Ascending aorta (tissue), 2 donors: ENCODE measurements at regions not wholly inside any gene's neighbourhood (a gene's known extent, or its start where the extent isn't known, plus 50 kb on each side); places are given as distances from the start of the nearest gene placed in this dataset.

Experiments
- DNase-seq, 2 donors: peaks; one replicate each; pipeline ENCODE4 v3.0.0-alpha.2; 2019; ENCODE audit warnings: low spot score in 2 of 2
- H3K27ac ChIP-seq, 2 donors: fragments of 200-600 bp; sonication (generic); one replicate each; pipeline ENCODE4 v1.5.1; 2016 to 2017; ENCODE audit warnings: mild to moderate bottlenecking in 1 of 2
- H3K27me3 ChIP-seq: fragments of 200-600 bp; sonication (generic); one replicate; pipeline ENCODE4 v1.5.1; 2017
- H3K36me3 ChIP-seq, 2 donors: fragments of 200-600 bp; sonication (generic); one replicate each; pipeline ENCODE4 v1.5.1; 2016
- H3K4me1 ChIP-seq, 2 donors: fragments of 200-600 bp; sonication (generic); one replicate each; pipeline ENCODE4 v1.5.1; 2016 to 2017; ENCODE audit warnings: mild to moderate bottlenecking in 1 of 2
- H3K4me3 ChIP-seq, 2 donors: fragments of 200-600 bp; sonication (generic); one replicate each; pipeline ENCODE4 v1.5.1; 2016 to 2017; ENCODE audit warnings: mild to moderate bottlenecking in 1 of 2
- H3K9me3 ChIP-seq, 2 donors: fragments of 200-600 bp; sonication (generic); one replicate each; pipeline ENCODE4 v1.5.1; 2016
- CTCF ChIP-seq, 3 experiments: fragments of 200-600 bp in 2 of 3; fragments of 450-650 bp in 1 of 3; sonication (generic) in 2 of 3; IDR thresholded peaks; one replicate each; pipeline ENCODE4 v1.5.1; 2016 to 2019; ENCODE audit warnings: antibody characterized with exemption in 3 of 3, mild to moderate bottlenecking in 1 of 3, moderate library complexity in 1 of 3
- intact Hi-C: fragments of 100-400 bp; cut with DNase I; formaldehyde crosslinking; loops from one replicate; pipeline ENCODE4 v1.15.1; 2023

- Histone ChIP-seq H3K9me3 (no peaks in the 10 kb centered on the region), H3K36me3 (no peaks in the 10 kb centered on the region), H3K27me3 (no peaks in the 10 kb centered on the region), H3K4me1 (no peaks in the 10 kb centered on the region), H3K27ac (no peak overlapping the region), H3K4me3 (no peak overlapping the region)
- intact Hi-C loops, result no loop called here
- TF ChIP-seq CTCF (IDR thresholded peaks at IDR 0.05), result no peak
- DNase-seq, result no peak
These were observed 921.1 kb downstream of the SOCS6 start for GRCh38 chr18:71209944-71210343.

GRCh38 chr18:71194438-71194837 lies 905.6 kb downstream of the SOCS6 start:
- no peak overlapping the region for H3K27ac ChIP-seq
- no peaks in the 10 kb centered on the region for H3K27me3 ChIP-seq
- intact Hi-C loops, result no loop called here
- no peak overlapping the region for H3K4me3 ChIP-seq
- no peaks in the 10 kb centered on the region for H3K36me3 ChIP-seq
- no peak for TF ChIP-seq CTCF (IDR thresholded peaks at IDR 0.05)
- no peak for DNase-seq
- no peaks in the 10 kb centered on the region for H3K4me1 ChIP-seq
- H3K9me3 ChIP-seq, result no peaks in the 10 kb centered on the region

- no peak for DNase-seq
- no peaks in the 10 kb centered on the region for H3K4me1 ChIP-seq
- H3K27ac ChIP-seq, result no peak overlapping the region
- no peaks in the 10 kb centered on the region for H3K36me3 ChIP-seq
- H3K9me3 ChIP-seq, result no peaks in the 10 kb centered on the region
- TF ChIP-seq CTCF (IDR thresholded peaks at IDR 0.05), result no peak
- H3K27me3 ChIP-seq, result no peaks in the 10 kb centered on the region
- intact Hi-C loops, result no loop called here
- no peak overlapping the region for H3K4me3 ChIP-seq
These were observed 900.7 kb downstream of the SOCS6 start for GRCh38 chr18:71189581-71189980.

- intact Hi-C loops, result no loop called here
- Histone ChIP-seq H3K27ac (no peak overlapping the region), H3K4me3 (peak overlapping the region in 1 of 2 donors; percentile 5), H3K27me3 (no peaks in the 10 kb centered on the region), H3K4me1 (no peaks in the 10 kb centered on the region), H3K36me3 (no peaks in the 10 kb centered on the region), H3K9me3 (no peaks in the 10 kb centered on the region)
- TF ChIP-seq CTCF (IDR thresholded peaks at IDR 0.05), result no peak
- no peak for DNase-seq
These were observed 879.8 kb downstream of the SOCS6 start for GRCh38 chr18:71168557-71169145.

- H3K4me1 ChIP-seq, result no peaks in the 10 kb centered on the region
- H3K9me3 ChIP-seq, result no peaks in the 10 kb centered on the region
- no peak for TF ChIP-seq CTCF (IDR thresholded peaks at IDR 0.05)
- no peaks in the 10 kb centered on the region for H3K36me3 ChIP-seq
- no peak overlapping the region for H3K4me3 ChIP-seq
- DNase-seq, result no peak
- intact Hi-C loops, result no loop called here
- H3K27ac ChIP-seq, result no peak overlapping the region
- no peaks in the 10 kb centered on the region for H3K27me3 ChIP-seq
These were observed 847.6 kb downstream of the SOCS6 start for GRCh38 chr18:71136487-71136886.

- H3K36me3 ChIP-seq, result no peaks in the 10 kb centered on the region
- intact Hi-C loops, result no loop called here
- no peaks in the 10 kb centered on the region for H3K9me3 ChIP-seq
- no peak for DNase-seq
- no peaks in the 10 kb centered on the region for H3K4me1 ChIP-seq
- no peak overlapping the region for H3K27ac ChIP-seq
- H3K4me3 ChIP-seq, result no peak overlapping the region
- H3K27me3 ChIP-seq, result no peaks in the 10 kb centered on the region
- no peak for TF ChIP-seq CTCF (IDR thresholded peaks at IDR 0.05)
These were observed 845.3 kb downstream of the SOCS6 start for GRCh38 chr18:71134122-71134521.
